ENCODE measurements at regions not wholly inside any gene's neighbourhood (a gene's known extent, or its start where the extent isn't known, plus 50 kb on each side); places are given as distances from the start of the nearest gene placed in this dataset.
A peak's percentile ranks its signal among the peaks of the same experiment; 100 is the strongest.
"Not testable (repeated sequence)": the region's sequence is repeated elsewhere in the genome, so short reads cannot be mapped to it uniquely, and the experiment has no call there.

DNA sequence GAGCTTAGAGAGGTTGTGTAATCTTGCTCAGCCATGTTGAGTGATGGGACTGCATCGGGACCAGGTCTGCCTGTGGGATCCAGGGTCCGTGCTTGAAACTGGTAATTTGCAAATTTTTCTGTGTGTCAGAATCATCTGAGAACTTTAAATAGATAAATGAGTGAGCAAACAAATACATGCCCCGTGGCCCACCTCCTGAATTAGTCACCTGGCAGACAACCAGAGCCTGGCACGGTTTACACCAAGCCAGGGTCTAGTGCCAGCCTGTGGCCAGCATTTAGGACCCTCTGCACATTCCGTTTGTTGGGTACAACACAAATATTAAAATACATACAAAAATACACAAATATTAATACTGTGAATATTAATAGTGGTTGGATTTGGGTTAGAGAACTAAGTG, 90.6 kb upstream of the STOX2 start:
- DNase-seq (ENCODE audit: low spot score) = no peak

DNA sequence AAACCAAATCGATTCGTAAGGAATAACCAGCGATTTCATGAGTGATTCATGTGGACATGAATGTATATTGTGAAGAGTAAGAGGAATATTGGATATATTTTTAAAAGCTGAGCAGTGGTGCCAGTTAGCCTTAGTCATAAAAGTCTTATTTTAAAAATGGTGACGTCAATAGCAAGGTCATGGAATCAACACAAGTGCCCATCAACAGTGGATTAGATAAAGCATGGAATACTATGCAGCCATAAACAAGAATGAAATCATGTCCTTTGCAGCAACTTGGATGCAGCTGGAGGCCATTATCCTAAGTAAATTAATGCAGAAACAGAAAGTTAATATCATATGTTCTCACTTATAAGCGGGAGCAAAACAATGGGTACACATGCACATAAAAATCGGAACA, 89.0 kb upstream of the STOX2 start:
- no peak for DNase-seq (ENCODE audit: low spot score)

DNA sequence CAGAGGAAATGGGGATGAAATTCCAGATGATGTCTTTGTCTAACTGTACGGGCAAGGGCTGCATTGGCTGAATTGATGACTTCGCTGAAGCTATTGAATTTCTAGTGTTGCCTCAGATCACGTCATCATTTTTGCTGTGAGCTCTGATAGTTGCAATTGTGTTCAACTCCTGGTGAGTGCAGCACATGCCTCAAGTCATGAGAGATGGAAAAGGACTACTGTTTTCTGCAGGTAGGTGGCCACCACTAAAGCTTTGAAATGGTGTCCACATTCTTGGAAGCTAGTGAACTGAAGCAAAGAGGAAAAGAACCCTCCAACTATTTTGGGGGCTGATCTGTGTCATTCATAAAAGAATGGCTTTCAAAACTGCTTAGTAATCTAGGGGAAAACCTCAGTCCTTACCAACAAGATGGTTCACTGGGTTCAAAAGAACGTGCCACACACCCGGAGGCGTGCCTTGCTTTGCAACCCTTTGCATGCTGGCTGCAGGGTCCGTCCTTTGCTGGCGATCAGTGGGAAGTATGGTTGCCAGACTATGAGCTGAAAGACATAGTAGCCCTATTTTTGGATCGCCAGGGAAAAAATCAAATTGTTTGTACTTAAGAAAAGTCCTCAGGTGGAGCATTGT, 88.1 kb upstream of the STOX2 start:
- DNase-seq (ENCODE audit: low spot score) = no peak

DNA sequence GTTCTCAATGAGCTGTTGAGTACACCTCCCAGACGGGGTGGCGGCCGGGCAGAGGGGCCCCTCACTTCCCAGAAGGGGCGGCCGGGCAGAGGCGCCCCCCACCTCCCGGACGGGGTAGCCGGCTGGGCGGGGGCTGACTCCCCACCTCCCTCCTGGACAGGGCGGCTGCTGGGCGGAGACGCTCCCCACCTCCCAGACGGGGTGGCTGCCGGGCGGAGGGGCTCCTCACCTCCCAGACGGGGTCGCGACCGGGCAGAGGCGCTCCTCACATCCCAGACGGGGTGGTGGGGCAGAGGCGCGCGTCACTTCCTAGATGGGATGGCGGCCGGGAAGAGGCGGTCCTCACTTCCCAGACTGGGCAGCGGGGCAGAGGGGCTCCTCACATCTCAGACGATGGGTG, 86.5 kb upstream of the STOX2 start:
- not testable (repeated sequence) for DNase-seq (ENCODE audit: low spot score)

DNA sequence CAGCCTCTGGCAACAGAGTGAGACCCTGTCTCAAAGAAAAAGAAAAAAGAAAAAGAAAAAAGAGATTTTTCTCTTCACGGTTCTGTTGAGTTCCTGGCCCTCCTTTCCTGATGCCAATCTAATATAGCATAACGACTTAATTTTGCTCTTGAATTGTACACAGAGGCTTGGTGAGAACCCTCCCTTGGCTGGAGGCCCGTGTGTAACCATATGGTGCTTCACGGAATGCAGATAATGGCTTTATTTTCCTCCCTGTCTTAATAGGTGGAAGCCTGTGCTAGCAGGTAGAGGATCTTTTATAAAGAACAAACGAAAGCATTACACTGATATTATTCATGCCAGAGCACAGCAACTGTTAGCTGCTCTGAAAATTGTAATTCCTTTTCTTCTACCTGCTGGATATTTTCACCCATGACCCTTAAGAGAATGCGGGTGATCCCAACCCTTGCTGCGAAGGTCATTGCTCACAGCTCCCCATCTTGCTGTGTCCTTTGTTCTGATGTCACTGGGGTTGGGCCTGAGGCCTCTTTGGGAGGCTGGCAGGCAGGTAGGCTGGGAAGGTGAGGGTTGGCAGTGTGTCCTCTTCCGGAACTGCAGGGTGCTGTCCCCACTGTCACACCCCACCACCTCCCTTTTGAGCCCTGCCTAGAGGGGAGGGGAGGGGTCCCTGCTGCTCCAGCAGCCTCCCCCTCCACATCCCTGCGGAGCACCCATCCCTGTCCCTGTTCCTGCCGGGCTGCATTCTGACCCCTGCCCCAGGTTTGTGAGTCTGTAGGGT, 83.8 kb upstream of the STOX2 start:
- DNase-seq (ENCODE audit: low spot score) = no peak

DNA sequence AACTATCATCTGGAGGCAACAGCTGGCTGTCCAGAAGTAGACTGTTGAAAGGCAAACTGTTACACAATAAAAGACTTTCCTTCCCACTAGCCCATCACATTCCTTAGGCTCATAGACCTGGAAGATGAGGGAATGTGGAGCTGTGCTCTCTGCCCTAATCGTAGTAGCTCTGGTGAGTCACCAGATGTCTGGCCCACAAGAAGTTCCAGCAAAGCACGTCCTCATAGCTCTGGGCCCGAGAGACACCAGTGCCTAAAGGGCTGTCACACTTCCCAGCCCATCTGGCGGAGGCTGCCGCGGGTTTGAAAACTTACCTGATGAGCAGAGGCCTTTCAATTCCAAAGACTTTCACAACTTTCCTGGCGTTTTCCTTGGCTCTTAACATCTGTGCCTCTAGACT, 81.7 kb upstream of the STOX2 start:
- peak; percentile 57 for DNase-seq (ENCODE audit: low spot score)

DNA sequence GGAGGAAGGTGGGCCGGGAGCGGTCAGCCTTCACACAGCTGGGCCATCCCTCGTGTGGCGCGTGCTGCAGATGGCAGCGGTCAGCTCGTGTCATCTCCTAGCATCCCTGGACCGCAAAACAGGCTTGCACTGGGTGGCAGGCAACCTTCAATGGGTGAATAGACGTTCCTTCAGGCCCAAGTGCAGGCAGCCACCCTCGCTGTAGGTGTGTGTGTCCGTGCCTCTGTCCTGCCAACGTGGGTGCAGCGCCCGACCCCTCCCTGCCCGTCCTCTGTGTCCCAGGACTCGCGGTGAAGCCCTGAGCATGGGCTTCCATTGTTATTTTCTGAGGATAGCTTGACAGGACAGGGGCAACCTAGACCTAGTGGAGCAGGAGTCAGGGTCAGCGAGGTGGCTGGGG, 79.8 kb upstream of the STOX2 start:
- no peak for DNase-seq (ENCODE audit: low spot score)

DNA sequence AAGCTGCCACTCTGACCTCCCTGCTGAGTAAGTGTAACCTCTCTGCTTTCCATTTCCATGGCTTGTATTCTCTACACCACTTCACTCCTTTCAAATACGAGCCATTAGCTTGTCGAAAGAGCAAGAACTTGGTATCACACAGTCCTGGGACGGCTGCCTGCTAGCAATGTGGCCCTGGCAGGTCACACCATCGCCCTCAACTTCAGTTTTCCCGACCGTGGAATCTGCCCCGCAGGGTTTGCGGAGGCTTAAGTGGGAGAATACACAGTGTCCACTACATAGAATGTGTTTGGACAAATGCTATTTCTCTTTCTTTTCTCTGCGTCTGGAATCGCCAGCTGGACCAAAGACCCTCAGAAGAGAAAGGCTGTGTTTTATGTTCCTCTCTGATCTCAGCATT, 78.6 kb upstream of the STOX2 start:
- no peak for DNase-seq (ENCODE audit: low spot score)

DNA sequence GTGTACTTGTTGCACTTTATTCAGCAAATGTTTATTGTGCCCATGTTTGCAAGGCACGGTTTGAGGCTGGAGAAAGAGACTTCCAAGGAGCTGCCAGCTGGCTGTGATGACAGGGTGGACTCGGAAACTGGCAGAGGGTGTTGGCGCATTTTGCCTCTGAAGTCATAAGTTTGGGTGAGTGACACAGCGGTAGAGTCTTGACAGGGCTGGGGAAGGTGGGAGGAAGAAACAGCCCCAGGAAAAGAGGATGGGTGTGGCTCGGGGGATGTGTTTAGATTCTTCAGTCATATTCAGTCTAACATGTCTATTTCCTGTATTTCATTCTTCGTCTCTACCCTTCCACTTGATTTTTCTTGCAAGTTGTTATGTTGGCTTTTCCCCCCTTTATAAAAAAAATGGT, 77.0 kb upstream of the STOX2 start:
- DNase-seq (ENCODE audit: low spot score) = peak; percentile 12

DNA sequence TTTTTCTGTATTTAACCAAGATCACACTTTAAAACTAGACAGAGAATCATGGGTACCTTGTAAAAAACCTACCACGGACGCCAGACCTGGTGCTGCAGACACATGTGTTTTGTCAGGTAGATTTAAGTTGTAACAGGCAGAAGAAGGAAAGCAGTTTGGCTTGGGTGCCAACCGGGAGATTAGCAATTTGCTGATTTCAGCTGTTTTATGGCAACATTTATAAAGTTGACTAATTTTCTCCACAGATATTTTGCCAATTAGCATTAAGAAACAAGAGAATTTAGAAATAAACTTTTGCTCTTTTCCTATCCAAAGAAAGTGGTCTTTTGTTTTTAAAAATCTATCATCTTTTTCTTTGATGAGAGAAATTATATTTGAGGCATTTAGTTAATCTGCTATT, 76.3 kb upstream of the STOX2 start:
- DNase-seq (ENCODE audit: low spot score) = no peak

DNA sequence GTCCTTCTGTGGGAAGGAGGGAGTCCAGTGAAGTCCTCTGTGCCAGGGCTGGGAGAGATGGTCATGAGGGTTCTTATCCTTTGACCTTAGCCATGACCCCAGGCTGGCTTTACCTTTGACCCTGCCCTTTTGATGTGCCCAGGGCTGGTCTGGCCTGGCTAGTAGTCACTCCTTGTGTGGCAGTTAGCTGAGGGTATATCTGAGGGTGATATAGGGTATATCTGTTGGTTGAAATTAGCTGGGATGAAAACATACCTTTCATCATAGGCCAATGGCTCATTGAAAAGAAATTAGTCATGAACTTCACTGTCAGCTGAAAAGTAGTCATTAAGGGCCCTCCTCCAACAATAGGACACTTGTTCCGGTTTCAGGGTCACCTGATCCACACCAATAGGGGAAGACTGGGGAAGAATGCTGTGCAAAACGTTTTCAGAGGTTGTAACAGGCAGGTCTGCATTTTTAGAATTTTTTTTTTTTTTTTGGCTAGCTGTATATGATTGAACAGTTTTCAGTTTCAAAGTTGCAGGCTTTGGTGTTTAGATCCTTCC, 74.6 kb upstream of the STOX2 start:
- peak; percentile 21 for DNase-seq (ENCODE audit: low spot score)

DNA sequence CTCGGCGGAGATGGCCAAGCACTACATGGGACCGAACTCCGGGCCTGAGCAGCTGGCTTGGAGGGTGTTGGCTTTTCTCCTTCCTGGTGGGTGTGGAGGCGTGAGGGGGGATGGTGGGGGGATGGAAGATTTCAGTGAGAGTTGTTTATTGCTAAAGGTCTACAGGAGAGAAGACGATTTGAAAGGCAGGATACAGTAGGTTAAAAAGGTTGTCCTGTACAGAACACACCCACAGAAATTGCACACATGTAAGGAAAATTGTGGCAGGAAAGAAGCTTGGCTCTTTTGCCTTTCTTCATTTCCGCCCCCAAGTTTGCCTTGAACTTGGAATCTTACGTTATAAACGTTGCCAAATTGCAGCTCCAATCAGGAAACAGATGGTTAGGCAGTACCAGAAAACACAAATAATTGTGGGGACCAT, 74.1 kb upstream of the STOX2 start:
- DNase-seq (ENCODE audit: low spot score) = no peak

DNA sequence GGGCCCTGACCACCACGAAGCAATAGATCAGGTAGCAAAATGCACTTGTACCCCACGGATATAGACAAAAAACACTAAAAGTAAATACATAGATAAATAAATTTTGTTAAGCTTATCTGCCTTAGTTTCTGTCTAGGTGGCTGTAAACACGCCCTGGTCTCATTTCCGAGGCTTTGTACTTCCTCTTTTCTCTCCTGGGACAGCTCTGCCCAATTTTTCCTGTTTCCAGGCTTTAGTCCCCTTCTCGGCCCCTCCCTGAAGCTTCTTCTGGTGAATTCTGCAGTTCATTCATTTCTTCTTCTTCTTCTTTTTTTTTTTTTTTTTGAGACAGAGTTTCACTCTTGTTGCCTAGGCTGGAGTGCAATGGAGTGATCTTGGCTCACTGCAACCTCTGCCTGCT, 73.4 kb upstream of the STOX2 start:
- no peak for DNase-seq (ENCODE audit: low spot score)

DNA sequence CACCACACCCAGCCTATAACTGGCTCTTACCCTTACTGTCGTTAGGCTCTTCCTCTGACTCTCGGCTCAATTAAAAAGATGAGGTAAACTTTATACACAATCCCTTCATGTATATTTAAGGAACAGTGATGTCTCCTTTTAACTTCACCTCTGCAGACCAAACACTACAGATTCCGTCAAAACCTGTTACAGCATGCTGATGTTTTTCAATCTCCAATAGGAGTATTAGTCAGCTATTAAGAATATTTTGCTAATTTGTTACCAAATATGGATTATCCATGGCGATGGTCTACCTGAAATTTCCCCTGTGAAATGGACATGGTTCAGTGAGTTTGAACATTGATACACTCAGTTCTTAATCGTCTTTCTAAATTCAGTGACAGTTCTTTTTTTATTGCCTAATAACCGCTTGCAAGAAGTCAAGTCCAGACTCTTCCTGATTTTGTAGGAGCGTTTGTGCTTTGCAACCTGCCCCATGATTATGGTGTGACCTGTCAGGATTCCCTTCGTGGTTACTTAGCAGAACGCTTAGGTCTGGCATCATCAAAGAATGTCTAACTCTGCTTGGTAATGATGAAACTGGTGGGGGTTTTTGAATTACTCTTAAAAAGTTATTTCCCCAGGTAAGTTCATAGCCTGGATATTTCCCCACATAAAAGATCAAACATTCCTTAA, 72.2 kb upstream of the STOX2 start:
- DNase-seq (ENCODE audit: low spot score) = no peak

DNA sequence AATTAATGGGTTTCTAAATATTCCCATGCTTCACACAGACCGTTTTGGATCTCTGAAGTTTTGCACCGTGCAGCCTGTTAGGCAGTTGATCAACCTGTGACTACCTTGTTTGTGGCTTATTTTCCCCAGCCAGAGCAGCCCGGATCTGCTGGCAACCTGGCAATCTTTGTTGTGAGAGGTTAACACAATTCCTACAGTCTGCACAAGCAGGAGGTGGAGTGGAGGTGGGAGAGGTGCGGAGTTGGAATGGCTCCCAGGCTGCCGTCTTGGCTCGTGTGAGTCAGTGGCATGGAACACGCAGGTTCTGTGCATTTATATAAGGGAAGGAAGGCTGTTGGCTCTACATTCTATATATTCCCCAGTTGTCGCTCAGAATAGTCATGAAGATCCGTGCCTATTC, 70.9 kb upstream of the STOX2 start:
- no peak for DNase-seq (ENCODE audit: low spot score)

DNA sequence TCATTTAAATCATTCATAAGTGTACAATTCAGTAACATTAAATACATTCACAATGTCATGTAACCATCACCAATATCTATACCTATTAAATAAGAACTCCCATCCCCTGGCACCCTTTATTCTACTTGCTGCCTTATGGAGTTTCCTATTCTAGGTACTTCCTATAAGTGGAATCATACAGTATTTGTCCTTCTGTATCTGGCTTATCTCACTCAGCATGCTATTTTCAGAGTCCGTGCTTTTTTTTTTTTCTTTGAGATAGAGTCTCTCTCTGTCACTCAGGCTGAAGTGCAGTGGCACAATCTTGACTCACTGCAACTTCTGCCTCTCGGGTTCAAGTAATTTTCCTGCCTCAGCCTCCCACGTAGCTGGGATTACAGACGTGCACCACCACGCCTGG, 67.9 kb upstream of the STOX2 start:
- no peak for DNase-seq (ENCODE audit: low spot score)

DNA sequence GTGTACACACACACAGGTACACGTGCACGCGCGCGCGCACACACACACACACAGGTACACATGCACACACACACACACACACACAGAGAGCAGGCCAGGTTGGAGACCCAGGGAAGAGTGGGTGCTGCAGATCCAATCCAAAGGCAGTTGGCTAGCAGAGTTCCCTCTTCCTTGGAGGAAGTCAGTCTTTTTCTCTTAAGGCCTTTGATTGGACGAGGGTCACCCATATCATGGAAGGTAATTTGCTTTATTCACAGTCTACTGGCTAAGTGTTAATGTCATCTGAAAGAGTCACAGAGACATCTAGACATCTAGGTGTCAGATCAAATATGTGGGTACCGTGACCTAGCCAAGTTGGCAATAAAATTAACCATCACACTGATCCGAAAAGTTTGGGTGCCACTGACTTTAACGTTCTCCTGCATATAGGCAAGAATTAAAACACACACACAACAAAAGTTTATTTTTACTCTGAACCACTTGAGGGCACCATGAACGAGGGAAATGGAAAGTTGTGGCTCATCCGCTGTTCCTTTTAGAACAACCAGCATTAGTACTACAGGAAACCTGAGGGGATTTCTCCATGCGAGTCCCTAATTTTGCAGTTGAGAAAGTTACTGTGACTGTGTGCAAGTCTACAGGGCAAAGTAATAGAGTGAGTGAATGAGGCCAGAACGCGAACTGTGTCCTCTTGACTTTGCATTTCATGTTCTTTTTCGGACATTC, 66.0 kb upstream of the STOX2 start:
- DNase-seq (ENCODE audit: low spot score) = peak; percentile 66

DNA sequence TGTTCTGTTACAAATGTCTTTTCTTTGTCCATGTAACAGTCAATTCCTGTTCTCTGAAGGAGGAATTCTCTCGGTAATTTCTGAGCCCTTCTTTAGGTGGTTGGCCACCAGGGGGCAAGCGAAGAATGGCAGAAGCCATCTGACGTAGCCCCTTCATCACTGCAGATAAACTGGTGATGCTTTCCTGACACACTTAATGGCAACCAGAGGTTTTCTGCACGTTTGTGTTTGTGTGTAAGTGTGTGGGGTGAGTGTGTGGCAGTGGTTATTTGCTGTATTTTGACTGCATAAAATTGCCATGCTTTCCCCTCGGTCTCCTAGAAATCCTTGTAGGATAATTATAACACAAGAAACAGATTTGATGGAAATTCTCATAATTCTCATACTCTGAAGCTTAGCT, 64.8 kb upstream of the STOX2 start:
- DNase-seq (ENCODE audit: low spot score) = peak; percentile 88

DNA sequence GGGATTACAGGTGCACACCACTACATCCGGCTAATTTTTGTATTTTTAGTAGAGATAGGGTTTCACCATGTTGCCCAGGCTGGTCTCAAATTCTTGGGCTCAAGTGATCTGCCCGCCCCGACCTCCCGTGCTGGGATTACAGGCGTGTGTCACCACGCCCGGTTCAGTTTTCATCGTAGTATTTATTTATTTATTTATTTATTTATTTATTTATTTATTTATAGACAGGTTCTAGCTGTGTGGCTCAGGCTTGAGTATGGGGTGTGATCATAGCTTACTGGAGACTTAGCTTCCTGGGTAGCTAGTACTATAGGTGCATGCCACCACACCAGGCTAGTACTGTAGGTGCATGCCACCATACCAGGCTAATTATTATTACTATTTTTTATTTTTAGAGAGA, 64.1 kb upstream of the STOX2 start:
- DNase-seq (ENCODE audit: low spot score) = no peak

DNA sequence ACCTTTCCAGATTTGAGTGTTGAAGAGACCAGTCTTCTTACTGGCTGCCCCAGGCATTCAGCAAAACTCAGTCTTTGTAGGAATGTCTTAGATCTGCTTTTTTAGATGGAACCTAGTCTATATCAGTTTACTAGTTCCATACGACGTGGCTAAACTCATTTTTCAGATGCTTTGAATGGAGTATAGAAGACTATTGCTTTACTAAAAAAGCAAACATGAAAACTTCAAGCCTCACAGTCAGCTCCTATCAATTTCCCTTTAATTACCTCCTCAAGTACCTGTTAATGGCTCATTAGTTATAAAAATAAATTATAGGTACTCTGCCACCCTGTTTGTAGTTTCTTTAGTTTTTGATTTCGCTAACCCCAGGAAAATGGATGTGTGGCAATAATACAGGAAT, 63.0 kb upstream of the STOX2 start:
- DNase-seq (ENCODE audit: low spot score) = no peak

DNA sequence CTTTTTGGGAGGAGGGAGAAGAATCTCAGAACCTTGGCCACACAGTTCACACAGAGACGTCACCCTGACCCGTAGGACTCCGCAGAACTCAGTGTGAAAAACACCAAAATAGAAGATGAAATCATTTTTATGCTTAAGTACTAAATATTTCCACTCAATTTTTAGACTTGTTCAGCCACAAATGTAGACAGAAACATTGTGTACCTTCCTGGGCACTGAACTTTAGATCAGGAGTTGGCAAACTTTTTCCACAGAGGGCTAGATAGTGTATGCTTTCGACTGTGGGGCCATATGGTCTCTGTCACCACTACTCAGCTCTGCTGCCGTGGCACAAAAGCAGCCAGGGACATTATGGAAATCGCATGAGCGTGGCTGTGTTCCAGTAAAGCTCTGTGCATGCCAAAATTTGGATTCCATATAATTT, 61.8 kb upstream of the STOX2 start:
- DNase-seq (ENCODE audit: low spot score) = peak; percentile 76

DNA sequence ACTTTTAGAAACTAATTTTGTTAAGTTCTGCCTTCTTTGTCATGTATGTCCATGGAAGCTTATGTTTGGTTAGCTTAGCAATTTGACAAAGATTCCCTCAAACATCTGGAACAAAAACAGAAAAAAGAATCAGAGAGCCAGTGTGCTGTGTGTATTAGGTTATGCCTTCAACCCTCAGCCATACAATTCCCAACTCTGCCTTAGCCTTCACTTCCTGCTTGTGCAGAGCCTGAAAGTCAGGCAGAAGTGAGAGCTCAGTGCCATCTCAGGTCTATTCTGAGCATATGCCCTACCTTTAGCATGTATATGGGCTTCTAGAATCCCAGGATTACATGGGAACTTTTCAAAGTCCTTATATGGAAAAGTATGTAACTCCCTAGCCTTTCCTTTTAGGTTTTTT, 58.2 kb upstream of the STOX2 start:
- DNase-seq (ENCODE audit: low spot score) = no peak

All from umbilical cord (tissue), 1 donor.